Mucosa of descending colon (tissue), 3 donors: ENCODE measurements at regions not wholly inside any gene's neighbourhood (a gene's known extent, or its start where the extent isn't known, plus 50 kb on each side); places are given as distances from the start of the nearest gene placed in this dataset.

Experiments
- ATAC-seq: fragments of 200-7000 bp; cut with Tn5 transposase; one replicate; pipeline ENCODE4 v1.9.1; 2020; ENCODE audit warnings: mild to moderate bottlenecking, moderate library complexity
- DNase-seq, 3 donors: peaks; one replicate each; pipeline ENCODE4 v3.0.0-alpha.2; 2020
- H3K36me3 ChIP-seq: fragments of 200-600 bp; one replicate; pipeline ENCODE4 v1.8.0; 2021; ENCODE audit warnings: low read depth, mild to moderate bottlenecking
- H3K4me1 ChIP-seq: fragments of 200-600 bp; one replicate; pipeline ENCODE4 v1.8.0; 2021; ENCODE audit warnings: low read depth, mild to moderate bottlenecking
- H3K4me3 ChIP-seq: fragments of 200-600 bp; one replicate; pipeline ENCODE4 v1.8.0; 2021; ENCODE audit warnings: mild to moderate bottlenecking
- H3K9me3 ChIP-seq: fragments of 200-600 bp; one replicate; pipeline ENCODE4 v1.8.0; 2021; ENCODE audit warnings: mild to moderate bottlenecking
- CTCF ChIP-seq: fragments of 200-600 bp; IDR thresholded peaks from one replicate; pipeline ENCODE4 v1.8.0; 2022; ENCODE audit warnings: antibody characterized with exemption, mild to moderate bottlenecking
- intact Hi-C, 2 donors: fragments of 100-400 bp; cut with DNase I in 1 of 2; cut with micrococcal nuclease in 1 of 2; formaldehyde crosslinking; loops; one replicate each; pipeline versions ENCODE4 v1.11.0 to v1.11.1; 2022; cut with DNase I, micrococcal nuclease
- donor health status: DM: no; HTN: no; CAD: no; lungs with moderate emphysema.
- donor health status: DM: no; HTN: no; CAD: no.
- donor health status: DM: no; HTN: yes; CAD: no.

GRCh38 chr16:11409398-11409797 is 64.1 kb downstream of the RMI2 start:
- ATAC-seq = no peak
- TF ChIP-seq CTCF = no peak
- no peak for DNase-seq
- Histone ChIP-seq H3K9me3 (no peaks in the 10 kb centered on the region), H3K4me3 (no peak overlapping the region), H3K36me3 (no peaks in the 10 kb centered on the region), H3K4me1 (no peaks in the 10 kb centered on the region)
- intact Hi-C loops = no loop called here

GRCh38 chr16:11410376-11411058 is 65.3 kb downstream of the RMI2 start:
- ATAC-seq (no peak), DNase-seq (peak in 1 of 3 donors; percentile 9)
- Histone ChIP-seq H3K36me3 (no peaks in the 10 kb centered on the region), H3K4me3 (no peak overlapping the region), H3K9me3 (no peaks in the 10 kb centered on the region), H3K4me1 (no peaks in the 10 kb centered on the region)
- intact Hi-C loops = no loop called here
- no peak for TF ChIP-seq CTCF

- DNase-seq (no peak), ATAC-seq (no peak)
- no peak for TF ChIP-seq CTCF
- Histone ChIP-seq H3K36me3 (no peaks in the 10 kb centered on the region), H3K9me3 (no peaks in the 10 kb centered on the region), H3K4me3 (no peak overlapping the region), H3K4me1 (no peaks in the 10 kb centered on the region)
- intact Hi-C loops = no loop called here
These were observed 65.8 kb downstream of the RMI2 start for GRCh38 chr16:11411059-11411550.

DNA sequence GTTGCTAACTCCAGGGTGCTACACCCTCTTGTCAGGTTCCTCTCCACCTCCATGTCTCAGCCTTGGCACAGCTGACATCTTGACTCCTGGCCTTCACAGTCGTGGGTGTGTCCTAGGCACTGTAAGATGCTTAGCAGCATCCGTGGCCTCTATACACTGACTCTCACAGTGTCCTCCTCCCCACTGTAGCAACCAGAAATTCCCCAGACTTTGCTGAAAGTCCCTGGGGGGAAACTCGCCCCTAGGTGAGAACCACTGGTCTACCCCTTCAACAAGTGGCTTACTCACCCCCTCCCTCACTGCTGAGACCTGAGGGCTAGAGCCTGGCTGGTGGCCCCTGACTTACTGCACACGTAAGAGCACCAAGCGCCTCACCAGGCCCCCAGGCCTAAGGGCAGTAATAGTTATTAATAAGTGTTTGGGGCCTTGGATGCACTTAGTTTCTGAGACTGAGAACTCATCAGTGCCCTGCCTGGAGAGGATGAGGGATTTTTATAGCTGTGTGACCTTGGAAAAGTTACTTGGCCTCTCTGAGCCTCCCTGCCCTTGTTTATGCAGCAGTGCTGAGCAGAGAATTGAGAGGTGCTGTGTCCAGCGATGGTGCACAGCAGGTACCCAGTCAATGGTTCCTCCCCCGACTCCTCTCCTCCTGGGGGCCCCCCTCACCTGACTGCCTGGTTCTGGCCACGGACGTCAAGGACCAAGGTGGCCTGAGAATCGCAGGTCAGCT is 67.1 kb downstream of the RMI2 start:
- intact Hi-C loops = no loop called here
- ATAC-seq (no peak), DNase-seq (no peak)
- H3K36me3 ChIP-seq = no peaks in the 10 kb centered on the region
- no peaks in the 10 kb centered on the region for H3K4me1 ChIP-seq
- no peak for TF ChIP-seq CTCF
- H3K4me3 ChIP-seq = no peak overlapping the region
- H3K9me3 ChIP-seq = no peaks in the 10 kb centered on the region

DNA sequence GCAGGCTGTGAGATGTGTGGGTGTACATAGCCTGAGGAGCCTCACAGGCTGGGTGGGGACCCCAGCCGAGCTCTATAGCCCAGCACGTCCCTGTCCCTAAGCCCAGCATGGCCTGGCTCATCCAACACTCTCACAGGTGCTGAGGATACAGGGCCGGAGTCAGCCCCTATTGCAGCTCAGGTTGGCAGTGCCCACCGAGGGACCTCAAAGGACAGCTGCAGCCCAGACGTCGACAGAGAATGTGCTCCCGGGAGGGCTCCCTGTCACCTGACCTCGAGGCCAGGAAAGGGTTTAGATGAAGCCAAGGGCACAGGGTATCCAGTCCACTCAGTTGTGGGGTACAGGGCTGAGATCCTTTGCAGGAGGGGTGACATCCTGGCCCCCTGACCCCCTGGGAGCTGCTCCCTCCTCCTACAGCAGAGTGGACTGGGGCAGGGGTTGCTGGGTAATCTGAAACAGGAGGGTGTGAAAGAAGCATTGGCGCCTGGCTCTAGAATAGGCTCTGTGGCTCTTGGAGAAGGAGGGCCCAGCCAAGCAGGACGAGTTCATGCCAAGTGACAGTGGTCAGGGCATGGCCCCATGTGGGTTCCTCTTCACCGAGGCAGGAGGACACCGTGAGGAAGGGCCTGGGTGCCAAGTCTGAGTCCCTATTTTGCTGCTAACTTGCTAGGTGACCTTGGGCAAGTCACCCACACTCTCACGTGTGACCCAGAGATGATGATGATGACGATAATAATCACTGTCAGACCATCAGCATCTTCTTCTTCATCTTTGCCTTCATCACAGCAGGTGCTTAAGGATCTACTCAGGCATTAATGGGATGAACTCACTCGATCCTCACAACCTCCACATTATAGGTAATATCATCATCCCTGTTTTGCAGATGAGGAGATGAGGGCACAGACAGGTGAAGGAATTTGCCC is 68.0 kb downstream of the RMI2 start:
- no peaks in the 10 kb centered on the region for H3K36me3 ChIP-seq
- ATAC-seq (no peak), DNase-seq (no peak)
- H3K4me1 ChIP-seq = no peaks in the 10 kb centered on the region
- intact Hi-C loops = no loop called here
- no peaks in the 10 kb centered on the region for H3K9me3 ChIP-seq
- H3K4me3 ChIP-seq = no peak overlapping the region
- no peak for TF ChIP-seq CTCF
